Hematopoietic multipotent progenitor cell (in vitro differentiated cells): ENCODE measurements at regions not wholly inside any gene's neighbourhood (a gene's known extent, or its start where the extent isn't known, plus 50 kb on each side); places are given as distances from the start of the nearest gene placed in this dataset.

ENCODE experiments used
- DNase-seq, 3 donors: peaks; one replicate each; pipeline ENCODE4 v3.0.0-alpha.2; 2011 to 2015; ENCODE audit warnings: low read depth in 2 of 3, low spot score in 2 of 3

DNA sequence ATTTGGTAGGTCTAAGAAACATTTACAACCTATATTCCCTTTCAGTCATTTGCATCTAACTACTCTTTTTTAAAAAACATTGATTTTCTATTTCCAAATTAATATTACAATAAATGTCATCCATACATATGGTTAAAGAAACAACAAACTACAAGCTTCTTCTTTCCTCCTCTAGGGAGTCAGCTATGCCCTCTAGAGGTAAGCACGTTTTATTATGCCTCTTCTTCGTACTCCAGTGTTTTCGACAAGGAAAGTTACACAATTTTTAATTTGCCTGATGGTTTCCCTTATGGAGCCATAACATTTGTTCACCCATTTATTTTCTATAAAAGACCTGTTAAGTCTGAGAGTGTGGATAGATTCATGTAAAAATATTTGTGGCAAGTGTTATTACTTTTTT, 183.4 kb upstream of the CDH7 start:
- DNase-seq: peak in 1 of 3 donors; percentile 13

- DNase-seq: no peak
Measured at GRCh38 chr18:65548316-65548715, 202.5 kb upstream of the CDH7 start.

DNA sequence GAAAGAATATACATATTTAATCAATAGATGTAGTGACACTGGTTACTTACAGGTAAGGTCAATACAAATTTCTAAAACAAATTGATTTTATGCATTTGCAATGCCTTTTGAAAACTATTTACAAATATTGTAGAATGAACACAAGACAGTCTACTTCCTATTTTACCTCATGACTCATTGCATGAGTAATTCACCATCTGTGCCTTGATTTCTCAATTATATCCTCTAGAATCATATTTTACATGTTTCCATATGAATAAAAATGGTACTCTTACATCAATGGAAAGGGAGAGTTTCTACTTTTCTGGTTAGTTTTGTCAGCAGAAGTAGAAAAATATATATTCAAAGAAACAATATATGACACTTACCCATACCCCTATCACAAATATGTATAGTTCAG, 203.8 kb upstream of the CDH7 start:
- DNase-seq: no peak

DNA sequence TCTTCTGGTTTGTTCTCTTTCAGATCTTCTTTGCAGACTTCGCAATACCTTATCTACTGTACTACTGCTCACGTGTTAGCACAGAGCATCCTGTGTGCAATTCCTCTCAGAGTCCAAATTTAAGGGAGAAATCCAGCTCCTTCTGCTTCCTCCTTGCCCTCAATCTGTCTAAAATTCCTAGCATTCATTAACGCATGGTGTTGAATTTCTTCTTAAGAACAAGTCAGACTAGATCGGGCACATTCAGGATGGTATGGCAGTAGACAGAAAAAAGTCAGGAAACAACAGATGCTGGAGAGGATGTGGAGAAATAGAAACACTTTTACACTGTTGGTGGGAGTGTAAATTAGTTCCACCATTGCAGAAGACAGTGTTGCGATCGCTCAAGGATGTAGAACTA, 206.1 kb upstream of the CDH7 start:
- DNase-seq: no peak

DNA sequence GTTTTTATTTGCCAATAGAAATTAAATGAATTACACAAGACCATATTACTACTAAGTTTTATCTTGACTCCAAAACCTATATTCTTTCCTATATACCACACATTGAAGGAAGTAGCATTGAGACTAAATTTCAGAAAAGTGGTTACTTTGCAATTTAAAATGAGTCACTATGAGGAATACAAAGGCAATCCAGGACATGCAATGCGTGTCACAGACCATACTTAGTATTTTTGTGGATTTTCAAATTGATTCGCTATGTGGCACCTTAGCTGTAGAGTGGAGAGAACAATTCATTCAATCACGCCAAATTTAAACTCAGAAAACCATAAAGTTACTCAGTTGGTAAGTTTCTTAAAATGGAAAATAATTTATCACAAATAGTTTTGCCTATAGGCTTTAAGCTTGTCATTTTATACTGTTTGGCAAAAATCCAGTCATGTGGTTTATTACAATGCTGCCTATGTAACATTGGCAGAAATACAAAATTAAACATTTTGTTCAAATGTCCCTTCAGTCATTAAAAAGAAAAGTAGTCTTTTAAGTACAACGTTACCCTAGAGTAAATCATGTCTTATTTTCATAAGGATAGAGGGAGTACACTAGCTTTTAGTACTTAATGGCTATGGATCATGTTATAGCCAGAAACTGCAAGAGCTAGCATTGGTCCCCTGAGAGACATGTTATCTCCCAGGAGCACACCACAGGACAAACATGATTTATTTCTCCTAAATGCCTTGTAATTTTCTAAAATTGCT, 222.8 kb upstream of the CDH7 start:
- no peak for DNase-seq

- no peak for DNase-seq
Measured at GRCh38 chr18:65526099-65526498, 224.7 kb upstream of the CDH7 start.

DNA sequence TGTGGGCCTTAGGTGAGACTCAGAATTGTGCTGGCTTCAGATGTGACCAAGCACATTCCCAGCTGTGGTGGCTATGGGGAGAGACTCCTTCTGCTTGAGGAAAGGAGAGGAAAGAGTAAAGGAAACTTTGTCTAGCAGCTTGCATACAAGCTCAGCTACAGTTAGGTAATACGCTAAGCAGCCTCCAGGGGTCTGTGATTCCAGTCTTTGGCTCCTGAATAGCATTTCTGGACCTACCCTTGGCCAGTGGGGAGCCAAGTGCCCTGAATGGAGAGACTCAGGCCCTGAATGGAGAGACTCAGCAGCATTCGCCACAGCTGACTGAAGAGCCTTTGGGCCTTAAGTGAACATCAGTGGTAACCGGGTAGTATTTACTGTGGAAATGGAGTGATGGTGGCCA, 227.4 kb upstream of the CDH7 start:
- DNase-seq: no peak

DNA sequence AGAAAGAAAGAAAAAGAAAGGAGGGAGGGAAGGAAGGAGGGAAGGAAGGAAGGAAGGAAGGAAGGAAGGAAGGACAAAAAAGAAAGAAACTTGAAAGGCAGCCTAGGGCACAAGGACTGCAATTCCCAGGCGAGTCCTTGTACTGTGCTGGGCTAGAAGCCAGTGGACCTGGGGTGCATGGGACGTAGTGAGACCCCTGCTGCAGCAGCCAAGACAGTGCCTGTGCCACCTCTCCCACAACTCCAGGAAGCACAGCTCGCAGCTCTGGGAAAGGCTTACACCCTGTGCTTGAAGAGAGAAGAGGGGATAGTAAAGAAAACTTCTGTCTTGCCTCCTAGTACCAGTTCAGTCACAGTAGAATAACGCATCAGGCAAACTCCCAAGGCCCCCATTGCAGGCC, 227.9 kb upstream of the CDH7 start:
- DNase-seq: no peak

DNA sequence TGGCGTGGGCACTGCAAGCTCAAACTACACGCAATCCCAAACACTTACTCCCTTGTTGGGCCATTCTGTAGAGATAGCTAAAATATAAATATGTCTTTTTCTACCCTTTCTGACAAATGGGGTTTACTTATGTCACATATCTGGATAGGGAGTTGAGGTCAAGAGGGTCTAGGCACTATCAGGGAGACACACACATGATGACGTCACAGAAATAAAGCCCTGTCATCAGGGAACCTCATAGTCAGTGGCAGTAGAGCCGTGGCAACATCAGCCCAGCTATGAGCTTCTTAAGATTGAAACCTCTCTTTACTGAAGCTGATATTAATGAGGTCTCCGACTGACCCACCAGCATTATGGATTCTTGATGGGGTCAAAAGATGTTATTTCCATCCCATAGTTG, 234.6 kb upstream of the CDH7 start:
- no peak for DNase-seq

DNA sequence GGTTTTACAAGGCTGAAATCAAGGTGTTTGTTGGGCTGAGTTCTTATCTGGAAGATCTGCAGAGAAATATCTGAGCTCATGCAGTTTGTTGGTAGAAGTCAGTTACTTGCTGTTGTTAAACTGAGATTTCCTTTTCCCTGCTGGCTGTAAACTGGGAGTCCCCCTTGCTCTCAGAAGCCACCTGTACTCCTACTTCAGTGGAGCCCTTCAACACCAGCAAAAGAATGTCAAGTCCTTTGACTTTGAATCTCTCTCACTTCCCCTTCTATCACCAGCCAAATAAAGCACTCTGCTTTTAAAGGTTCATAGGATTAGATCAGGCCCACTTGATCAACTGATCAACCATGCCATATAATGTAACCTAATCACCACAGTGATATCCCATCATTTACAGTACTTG, 252.2 kb upstream of the CDH7 start:
- DNase-seq: no peak

GRCh38 chr18:65487569-65487968, 263.2 kb upstream of the CDH7 start:
- no peak for DNase-seq

- DNase-seq: no peak
Measured at GRCh38 chr18:65477455-65477854, 273.4 kb upstream of the CDH7 start.

- DNase-seq: no peak
Measured at GRCh38 chr18:65468881-65469280, 281.9 kb upstream of the CDH7 start.

GRCh38 chr18:65464361-65464760, 286.5 kb upstream of the CDH7 start:
- DNase-seq: no peak

- DNase-seq: no peak
Measured at GRCh38 chr18:65459741-65460140, 291.1 kb upstream of the CDH7 start.

- no peak for DNase-seq
Measured at GRCh38 chr18:65458871-65459270, 291.9 kb upstream of the CDH7 start.

DNA sequence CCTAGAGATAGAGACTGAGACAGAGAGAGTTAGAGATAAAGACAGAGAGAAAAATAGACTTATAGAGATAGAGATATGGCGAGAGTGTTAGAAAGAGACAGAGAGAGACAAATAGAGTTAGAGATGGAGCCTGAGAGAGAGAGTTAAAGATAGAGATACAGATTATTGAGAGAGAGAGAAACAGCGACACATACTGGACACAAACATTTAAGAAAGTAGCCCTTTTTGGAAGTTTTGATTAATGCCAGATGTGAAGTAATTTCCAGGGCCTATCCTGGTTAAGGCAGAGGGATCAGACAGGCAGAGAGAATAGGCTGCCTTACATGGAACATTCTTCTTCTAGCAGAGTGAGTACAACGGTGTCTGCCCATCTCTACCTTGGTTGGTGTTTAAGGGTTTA, 311.6 kb upstream of the CDH7 start:
- peak in 1 of 3 donors; percentile 3 for DNase-seq

DNA sequence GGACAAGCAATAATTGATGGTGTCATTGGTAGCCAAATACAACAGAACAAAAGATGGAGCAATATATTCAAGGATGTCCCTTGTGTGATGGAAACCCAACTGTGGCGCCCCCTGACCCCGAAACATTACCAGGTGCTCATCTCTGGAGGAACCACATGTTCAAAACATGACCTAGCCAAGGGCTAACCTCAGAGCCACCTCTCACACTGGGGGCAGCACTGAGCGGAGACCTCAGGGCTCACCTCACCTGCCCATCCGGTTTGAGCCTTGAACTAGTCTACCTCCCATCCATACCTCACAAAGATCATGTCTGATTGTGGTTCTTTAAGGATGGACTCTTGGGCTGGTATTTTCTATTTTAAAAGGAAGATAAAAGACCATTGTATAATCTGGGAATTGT, 314.4 kb upstream of the CDH7 start:
- DNase-seq: no peak

DNA sequence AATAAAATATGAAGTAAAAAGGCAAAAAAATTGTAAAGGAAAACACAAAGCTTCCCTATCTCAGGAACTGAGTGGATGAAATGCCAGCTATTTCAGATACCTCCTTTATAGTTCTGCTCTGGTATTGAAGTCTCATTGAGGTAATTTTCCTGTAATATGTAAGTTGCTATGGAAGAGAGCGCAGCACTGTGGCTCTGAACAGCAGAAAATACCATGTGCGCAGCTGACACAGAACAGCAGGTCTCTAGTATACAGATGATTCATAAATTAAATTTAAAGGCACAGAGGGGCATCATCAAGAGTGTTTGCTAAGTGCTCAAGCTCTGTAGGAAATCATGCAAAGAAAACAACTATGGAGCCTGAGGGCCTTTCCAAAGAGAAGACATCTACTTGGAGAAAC, 315.3 kb upstream of the CDH7 start:
- DNase-seq: no peak

DNA sequence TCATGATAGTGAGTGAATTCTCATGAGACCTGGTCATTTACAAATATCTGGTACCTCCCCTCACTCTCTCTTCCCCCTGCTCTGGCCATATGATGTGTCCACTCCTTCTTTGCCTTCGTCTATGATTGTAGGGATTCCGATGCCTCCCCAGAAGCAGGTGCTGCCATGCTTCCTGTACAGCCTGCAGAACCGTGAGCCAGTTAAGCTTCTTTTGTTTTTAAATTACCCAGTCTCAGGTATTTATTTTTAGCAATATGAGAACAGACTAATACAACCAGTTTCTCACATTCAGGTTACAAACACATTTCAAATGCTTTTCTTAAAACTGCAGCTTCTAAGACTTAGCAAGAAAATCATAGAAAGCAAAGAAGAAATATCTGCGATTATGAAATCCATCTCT, 321.2 kb upstream of the CDH7 start:
- DNase-seq: no peak

DNA sequence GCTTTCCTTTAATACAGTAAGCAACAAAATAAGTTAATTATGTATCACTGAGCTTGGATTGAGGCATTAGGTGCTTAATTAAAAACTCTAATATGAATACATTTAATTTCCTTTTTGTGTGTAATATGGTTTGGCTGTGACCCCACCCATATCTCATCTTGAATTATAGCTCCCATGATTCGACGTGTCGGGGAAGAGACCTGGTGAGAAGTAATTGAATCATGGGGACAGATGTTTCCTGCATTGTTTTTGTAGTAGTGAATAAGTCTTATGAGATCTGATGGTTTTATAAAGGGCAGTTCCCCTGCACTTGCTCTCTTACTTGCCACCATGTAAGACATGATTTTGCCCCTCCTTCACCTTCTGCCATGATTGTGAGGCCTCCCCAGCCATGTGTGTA, 325.4 kb upstream of the CDH7 start:
- peak in 1 of 3 donors; percentile 4 for DNase-seq

GRCh38 chr18:65423776-65424175, 327.0 kb upstream of the CDH7 start:
- no peak for DNase-seq

- no peak for DNase-seq
Measured at GRCh38 chr18:65422544-65423136, 328.2 kb upstream of the CDH7 start.
